Lower leg skin (tissue), 4 donors: ENCODE measurements at regions not wholly inside any gene's neighbourhood (a gene's known extent, or its start where the extent isn't known, plus 50 kb on each side); places are given as distances from the start of the nearest gene placed in this dataset.

Source experiments
- DNase-seq, 2 donors: peaks; one replicate each; pipeline ENCODE4 v3.0.0-alpha.2; 2019; ENCODE audit warnings: low spot score in 2 of 2
- H3K4me3 ChIP-seq: fragments of 200-600 bp; sonication (generic); 2 replicates; pipeline ENCODE4 v1.5.1; 2017; ENCODE audit warnings: mild to moderate bottlenecking, low read depth; ENCODE audit not compliant: poor library complexity, severe bottlenecking
- POLR2A ChIP-seq, 2 donors: fragments of 450-650 bp; IDR thresholded peaks; one replicate each; pipeline ENCODE4 v1.6.1; 2016 to 2017; ENCODE audit warnings: antibody characterized with exemption in 2 of 2, mild to moderate bottlenecking in 1 of 2, moderate library complexity in 1 of 2
- WGBS, 2 donors: methylation state at CpG; one replicate each; pipeline ENCODE4 v1.1.5; 2018; 5-methylcytosine and 5-hydroxymethylcytosine counted together
- intact Hi-C: fragments of 100-400 bp; cut with DNase I; formaldehyde crosslinking; loops from one replicate; pipeline ENCODE4 v1.15.0; 2023; ENCODE audit warnings: low total_unique reads
- TF ChIP-seq, protein P1 (sequence below), 3 donors: fragments of 450-650 bp; IDR thresholded peaks; one replicate each; pipeline ENCODE4 v1.5.1; 2016; ENCODE audit warnings: antibody characterized with exemption in 3 of 3, mild to moderate bottlenecking in 3 of 3, moderate library complexity in 2 of 3

DNA sequence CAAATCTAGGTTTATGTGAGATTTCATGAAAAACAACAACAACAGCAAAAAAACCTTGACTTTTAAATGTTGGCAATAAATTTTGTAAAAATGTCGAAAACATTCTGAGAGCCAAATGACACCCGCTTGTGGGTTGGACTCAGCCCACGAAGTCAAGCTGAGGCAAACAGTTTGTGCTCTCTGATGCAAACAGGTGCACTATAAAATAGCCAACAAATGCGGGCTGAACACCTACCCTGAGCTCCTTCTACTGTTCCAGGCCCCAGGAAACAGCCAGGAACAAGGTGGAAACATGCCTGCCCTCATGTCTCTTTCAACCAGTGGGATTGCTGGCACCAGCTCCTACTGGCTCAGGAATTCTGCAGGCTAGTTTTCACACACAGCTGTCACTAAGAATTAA, 105.0 kb upstream of the ZNF716 start:
- WGBS, 2 donors = 74 to 79% methylated on average over 4 of the region's 4 CpGs
- no peak for DNase-seq
- intact Hi-C loops = no loop called here
- H3K4me3 ChIP-seq = no peak overlapping the region
- TF ChIP-seq, protein P1, sequence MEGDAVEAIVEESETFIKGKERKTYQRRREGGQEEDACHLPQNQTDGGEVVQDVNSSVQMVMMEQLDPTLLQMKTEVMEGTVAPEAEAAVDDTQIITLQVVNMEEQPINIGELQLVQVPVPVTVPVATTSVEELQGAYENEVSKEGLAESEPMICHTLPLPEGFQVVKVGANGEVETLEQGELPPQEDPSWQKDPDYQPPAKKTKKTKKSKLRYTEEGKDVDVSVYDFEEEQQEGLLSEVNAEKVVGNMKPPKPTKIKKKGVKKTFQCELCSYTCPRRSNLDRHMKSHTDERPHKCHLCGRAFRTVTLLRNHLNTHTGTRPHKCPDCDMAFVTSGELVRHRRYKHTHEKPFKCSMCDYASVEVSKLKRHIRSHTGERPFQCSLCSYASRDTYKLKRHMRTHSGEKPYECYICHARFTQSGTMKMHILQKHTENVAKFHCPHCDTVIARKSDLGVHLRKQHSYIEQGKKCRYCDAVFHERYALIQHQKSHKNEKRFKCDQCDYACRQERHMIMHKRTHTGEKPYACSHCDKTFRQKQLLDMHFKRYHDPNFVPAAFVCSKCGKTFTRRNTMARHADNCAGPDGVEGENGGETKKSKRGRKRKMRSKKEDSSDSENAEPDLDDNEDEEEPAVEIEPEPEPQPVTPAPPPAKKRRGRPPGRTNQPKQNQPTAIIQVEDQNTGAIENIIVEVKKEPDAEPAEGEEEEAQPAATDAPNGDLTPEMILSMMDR (IDR thresholded peaks at IDR 0.05) = no peak
- TF ChIP-seq POLR2A (IDR thresholded peaks at IDR 0.05) = no peak

DNA sequence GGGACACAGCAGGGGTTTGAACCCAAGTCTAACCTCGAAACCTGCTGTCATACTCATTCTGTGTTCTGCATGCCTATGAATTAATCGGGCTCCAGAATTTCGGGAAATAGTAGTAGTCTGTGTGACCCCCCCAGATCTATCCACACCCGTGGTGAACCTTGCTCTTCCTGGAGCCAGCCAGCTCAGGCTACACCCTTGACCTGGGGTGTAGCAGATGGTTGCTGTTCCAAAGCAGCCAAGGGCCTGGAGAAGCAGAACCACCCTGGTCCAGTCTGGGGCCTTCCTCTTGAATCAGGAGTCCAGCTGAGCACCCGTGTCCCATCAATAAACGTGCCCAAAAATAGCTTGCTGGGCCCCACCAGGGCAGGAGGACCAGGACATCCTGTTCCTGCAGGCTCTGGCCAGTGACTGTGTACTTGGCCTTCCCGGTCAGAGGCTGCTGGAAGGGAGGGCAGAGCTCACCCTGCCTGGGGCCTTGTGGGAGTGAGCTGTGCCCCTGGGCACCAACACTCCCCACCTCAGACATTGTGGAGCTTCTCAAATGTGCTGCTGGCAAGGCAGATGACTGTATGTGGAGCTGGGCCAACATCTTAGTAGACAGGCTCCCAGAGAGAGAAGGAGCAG, 101.2 kb upstream of the ZNF716 start:
- DNase-seq = no peak
- 75 to 80% methylated on average over 7 of the region's 7 CpGs for WGBS, 2 donors
- intact Hi-C loops = no loop called here
- TF ChIP-seq POLR2A (IDR thresholded peaks at IDR 0.05) = no peak
- no peak overlapping the region for H3K4me3 ChIP-seq

DNA sequence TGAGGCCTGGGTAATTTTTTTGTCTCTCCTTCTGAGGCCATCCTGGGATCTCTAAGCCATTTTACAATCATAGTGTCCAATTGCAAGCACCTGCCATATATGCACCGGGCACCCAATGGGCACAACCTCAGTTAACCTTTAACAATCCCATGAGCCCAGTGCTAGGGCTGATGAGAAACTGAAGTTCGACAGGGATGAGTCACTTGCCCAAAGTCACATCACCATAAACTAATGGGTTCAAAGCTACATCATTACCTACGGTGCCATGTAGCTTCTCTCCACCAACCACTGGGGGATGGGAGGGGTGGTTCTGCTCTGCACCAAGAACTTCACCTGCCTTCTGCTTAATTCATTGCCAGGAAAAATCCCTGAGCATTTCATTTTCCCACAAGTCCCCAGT, 95.8 kb upstream of the ZNF716 start:
- TF ChIP-seq, protein P1 (IDR thresholded peaks at IDR 0.05) = no peak
- TF ChIP-seq POLR2A (IDR thresholded peaks at IDR 0.05) = no peak
- intact Hi-C loops = no loop called here
- no peak for DNase-seq
- 81 to 87% methylated on average over 3 of the region's 3 CpGs for WGBS, 2 donors
- H3K4me3 ChIP-seq = no peak overlapping the region

DNA sequence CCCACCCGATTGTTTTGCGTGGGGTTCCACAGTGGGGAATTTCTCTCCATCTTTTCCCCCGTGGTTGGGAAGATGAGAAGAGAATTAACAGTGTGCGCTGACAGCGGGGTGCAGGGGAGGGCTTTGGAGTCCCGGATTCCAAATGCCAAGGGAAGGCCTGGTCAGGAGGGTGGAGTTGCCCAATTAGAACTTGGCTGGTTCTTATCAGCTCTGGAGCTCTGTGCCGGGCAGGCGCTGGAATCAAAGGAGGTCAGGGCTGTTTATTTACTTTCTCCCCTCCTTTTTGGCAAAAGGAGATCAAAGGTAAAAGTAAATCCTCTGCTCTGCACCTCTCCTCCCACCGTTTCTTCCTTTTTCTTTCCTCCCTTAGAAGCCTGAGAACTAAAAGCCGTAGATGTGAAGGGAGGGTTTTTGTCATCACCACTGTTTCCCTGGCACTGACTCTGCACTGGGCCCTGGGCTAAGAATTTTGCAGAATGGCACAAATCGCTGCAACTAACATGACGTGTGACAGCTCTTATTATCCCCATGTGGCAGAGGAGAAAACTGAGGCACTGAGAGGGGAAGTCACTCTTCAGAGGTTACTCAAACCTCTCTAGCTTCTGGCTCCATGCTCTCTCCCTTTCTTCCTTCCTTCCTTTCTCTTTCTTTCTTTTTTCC, 95.2 kb upstream of the ZNF716 start:
- no peak for TF ChIP-seq POLR2A (IDR thresholded peaks at IDR 0.05)
- TF ChIP-seq, protein P1 (IDR thresholded peaks at IDR 0.05) = no peak
- WGBS, 2 donors = 74 to 77% methylated on average over 12 of the region's 12 CpGs
- DNase-seq = no peak
- no peak overlapping the region for H3K4me3 ChIP-seq
- intact Hi-C loops = no loop called here

DNA sequence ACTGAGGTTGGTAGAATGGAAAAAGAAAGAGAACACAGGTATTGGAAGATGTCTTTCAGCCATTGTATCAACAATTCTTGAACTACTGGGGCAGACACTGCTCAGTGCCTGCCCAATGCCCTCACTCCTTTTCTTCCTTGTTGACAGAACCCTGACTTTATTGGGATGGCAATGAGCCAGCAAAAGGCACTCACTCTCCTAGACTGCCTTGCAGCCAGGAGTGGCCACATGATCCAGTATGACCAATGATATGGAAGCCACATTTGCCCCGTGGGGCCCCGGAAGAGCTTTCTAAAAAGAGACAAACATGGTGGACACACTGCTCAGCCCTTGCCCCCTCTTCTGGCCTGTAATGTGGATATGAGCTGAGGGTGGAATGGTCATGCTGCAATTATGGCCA, 88.6 kb upstream of the ZNF716 start:
- no peak for DNase-seq
- TF ChIP-seq, protein P1 (IDR thresholded peaks at IDR 0.05) = no peak
- TF ChIP-seq POLR2A (IDR thresholded peaks at IDR 0.05) = no peak
- H3K4me3 ChIP-seq = no peak overlapping the region
- intact Hi-C loops = no loop called here
- WGBS, 2 donors = 88 to 100% methylated on average over 2 of the region's 2 CpGs

DNA sequence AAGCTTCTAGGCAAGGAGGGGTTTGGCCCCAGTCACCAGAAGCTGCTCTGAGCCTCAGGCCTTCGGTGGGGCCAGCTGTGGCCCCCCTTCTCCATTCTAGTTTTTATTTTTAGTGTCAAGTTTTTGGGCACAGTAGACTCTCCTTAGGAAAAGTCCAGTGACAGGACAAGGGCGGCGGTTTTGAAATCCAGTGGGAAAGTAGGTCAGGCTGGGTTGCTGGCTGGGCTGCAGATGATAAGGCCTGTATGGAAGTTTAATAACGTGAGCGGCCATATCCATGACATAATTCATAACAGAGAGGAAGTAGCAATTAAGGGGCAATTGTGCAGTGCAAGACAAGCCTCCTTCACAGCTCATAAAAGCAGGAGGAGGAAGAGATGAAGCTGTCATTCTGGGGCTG, 87.1 kb upstream of the ZNF716 start:
- no peak overlapping the region for H3K4me3 ChIP-seq
- WGBS, 2 donors = 66 to 76% methylated on average over 5 of the region's 5 CpGs
- intact Hi-C loops = no loop called here
- TF ChIP-seq, protein P1 (IDR thresholded peaks at IDR 0.05) = no peak
- no peak for TF ChIP-seq POLR2A (IDR thresholded peaks at IDR 0.05)
- DNase-seq = no peak
